ENCODE measurements at regions not wholly inside any gene's neighbourhood (a gene's known extent, or its start where the extent isn't known, plus 50 kb on each side); places are given as distances from the start of the nearest gene placed in this dataset.

- peaks cover 3% of the 10 kb centered on the region for H3K36me3 Mint-ChIP-seq
- H3K27me3 Mint-ChIP-seq: no peaks in the 10 kb centered on the region
- ATAC-seq (ENCODE audit: low read depth) (no peak), DNase-seq (ENCODE audit: low spot score in 2 of 2) (no peak)
- peaks cover 20% of the 10 kb centered on the region for H3K4me1 Mint-ChIP-seq
- H3K4me3 Mint-ChIP-seq: no peak overlapping the region
- no peak overlapping the region for H3K27ac Mint-ChIP-seq
- H3K9me3 Mint-ChIP-seq: peaks cover 2% of the 10 kb centered on the region
Observed at GRCh38 chr5:56350597-56351170, 117.6 kb upstream of the ANKRD55 start.

GRCh38 chr5:56350011-56350596 is 117.0 kb upstream of the ANKRD55 start:
- no peak for ATAC-seq (ENCODE audit: low read depth)
- Mint-ChIP-seq H3K4me3 (no peak overlapping the region), H3K27ac (no peak overlapping the region), H3K4me1 (peaks cover 23% of the 10 kb centered on the region), H3K36me3 (peaks cover 3% of the 10 kb centered on the region), H3K9me3 (peaks cover 2% of the 10 kb centered on the region), H3K27me3 (no peaks in the 10 kb centered on the region)
- DNase-seq (ENCODE audit: low spot score in 2 of 2): no peak

DNA sequence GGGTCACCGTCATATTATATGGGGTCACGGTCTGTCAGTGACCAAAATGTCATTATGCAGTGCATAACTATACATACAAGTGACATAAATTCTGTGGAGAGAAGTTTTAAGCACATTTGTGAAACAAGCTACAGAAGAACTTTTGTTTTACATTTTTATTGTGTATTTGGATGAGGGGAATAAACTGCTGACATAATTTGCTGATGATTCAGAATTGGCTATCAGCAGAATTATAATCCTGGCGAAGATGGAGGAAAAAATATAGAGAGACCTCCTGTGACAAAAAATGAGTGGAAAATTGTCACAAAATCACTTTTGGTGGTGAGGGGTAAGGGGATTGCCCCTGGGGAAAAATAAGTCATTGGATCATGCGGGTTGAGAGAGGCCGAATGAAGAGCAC is 116.3 kb upstream of the ANKRD55 start:
- Mint-ChIP-seq H3K27ac (no peak overlapping the region), H3K9me3 (peaks cover 2% of the 10 kb centered on the region), H3K36me3 (peaks cover 5% of the 10 kb centered on the region), H3K4me1 (peaks cover 28% of the 10 kb centered on the region), H3K27me3 (no peaks in the 10 kb centered on the region), H3K4me3 (no peak overlapping the region)
- ATAC-seq (ENCODE audit: low read depth) (no peak), DNase-seq (ENCODE audit: low spot score in 2 of 2) (no peak)

- H3K27ac Mint-ChIP-seq: no peak overlapping the region
- DNase-seq (ENCODE audit: low spot score in 2 of 2) (no peak), ATAC-seq (ENCODE audit: low read depth) (no peak)
Observed at GRCh38 chr5:56346741-56347535, 113.8 kb upstream of the ANKRD55 start.

DNA sequence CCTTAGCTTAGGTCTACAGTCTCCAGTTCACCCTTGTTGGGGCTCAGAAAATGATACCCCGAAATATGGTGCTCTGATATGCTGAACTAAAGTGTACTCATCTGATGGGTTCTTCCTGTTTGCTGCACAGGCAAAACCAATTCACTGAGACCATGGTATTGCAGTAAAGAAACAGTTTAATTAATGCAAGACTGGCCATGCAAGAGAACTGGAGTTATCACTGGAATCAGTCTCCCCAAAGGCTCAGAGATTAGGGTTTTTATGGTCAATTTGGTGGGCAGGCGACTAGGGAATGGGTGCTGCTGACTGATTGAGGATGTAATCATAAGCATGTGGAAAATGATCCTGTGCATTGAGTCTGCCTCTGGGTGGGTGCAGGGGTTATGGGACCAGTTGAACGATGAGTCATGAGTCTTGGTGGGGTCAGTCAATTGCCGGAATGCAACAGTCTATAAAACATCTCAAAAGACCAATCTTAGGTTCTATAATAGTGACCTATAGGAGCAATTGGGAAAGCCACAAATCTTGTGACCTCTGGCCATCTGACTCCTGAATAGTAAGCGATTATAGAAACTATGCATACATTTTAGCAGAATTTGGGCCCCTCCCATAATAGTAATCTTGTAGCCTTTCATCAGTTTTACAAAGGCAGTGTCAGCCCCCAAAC is 113.0 kb upstream of the ANKRD55 start:
- no peak overlapping the region for H3K27ac Mint-ChIP-seq
- H3K27me3 Mint-ChIP-seq: no peaks in the 10 kb centered on the region
- no peak for DNase-seq (ENCODE audit: low spot score in 2 of 2)
- H3K9me3 Mint-ChIP-seq: peaks cover 3% of the 10 kb centered on the region
- H3K4me3 Mint-ChIP-seq: no peak overlapping the region
- H3K36me3 Mint-ChIP-seq: peaks cover 7% of the 10 kb centered on the region
- H3K4me1 Mint-ChIP-seq: peaks cover 41% of the 10 kb centered on the region
- ATAC-seq (ENCODE audit: low read depth): no peak

More at GRCh38 chr5:56346741-56347535, 113.8 kb upstream of the ANKRD55 start:
- Mint-ChIP-seq H3K27me3 (no peaks in the 10 kb centered on the region), H3K4me1 (peaks cover 39% of the 10 kb centered on the region), H3K36me3 (peaks cover 5% of the 10 kb centered on the region), H3K9me3 (peaks cover 2% of the 10 kb centered on the region), H3K4me3 (no peak overlapping the region)

DNA sequence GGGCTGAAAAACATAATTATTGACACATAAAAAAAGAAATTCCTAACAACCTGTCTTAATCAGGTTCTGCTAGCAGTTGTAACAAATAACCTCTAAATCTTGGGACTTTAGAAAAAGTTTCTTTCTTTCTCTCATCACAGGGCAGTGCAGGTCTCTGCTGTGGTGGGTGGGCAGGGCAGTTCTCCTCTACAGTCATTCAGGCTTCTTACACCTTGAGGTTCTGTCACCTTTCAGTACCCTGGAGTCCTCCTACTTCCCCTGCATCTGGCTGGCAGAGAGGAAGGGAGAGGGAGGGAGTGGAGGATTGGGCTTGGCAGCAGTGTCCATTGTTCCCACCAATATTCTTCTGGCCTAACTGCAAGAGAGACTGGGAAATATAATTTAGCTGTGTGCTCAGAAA is 112.2 kb upstream of the ANKRD55 start:
- Mint-ChIP-seq H3K4me1 (peaks cover 38% of the 10 kb centered on the region), H3K27ac (peak overlapping the region; percentile 81), H3K27me3 (no peaks in the 10 kb centered on the region), H3K4me3 (no peak overlapping the region), H3K36me3 (peaks cover 8% of the 10 kb centered on the region), H3K9me3 (peaks cover 4% of the 10 kb centered on the region)
- DNase-seq (ENCODE audit: low spot score in 2 of 2) (no peak), ATAC-seq (ENCODE audit: low read depth) (no peak)

- Mint-ChIP-seq H3K36me3 (peaks cover 10% of the 10 kb centered on the region), H3K9me3 (peaks cover 4% of the 10 kb centered on the region), H3K4me3 (no peak overlapping the region), H3K4me1 (peaks cover 34% of the 10 kb centered on the region), H3K27ac (peak overlapping the region; percentile 81), H3K27me3 (no peaks in the 10 kb centered on the region)
- ATAC-seq (ENCODE audit: low read depth) (peak; percentile 83), DNase-seq (ENCODE audit: low spot score in 2 of 2) (no peak)
Observed at GRCh38 chr5:56344594-56344993, 111.5 kb upstream of the ANKRD55 start.

- H3K27me3 Mint-ChIP-seq: no peaks in the 10 kb centered on the region
- ATAC-seq (ENCODE audit: low read depth) (no peak), DNase-seq (ENCODE audit: low spot score in 2 of 2) (no peak)
- no peak overlapping the region for H3K4me3 Mint-ChIP-seq
- peak overlapping the region; percentile 81 for H3K27ac Mint-ChIP-seq
- H3K4me1 Mint-ChIP-seq: peaks cover 34% of the 10 kb centered on the region
- peaks cover 7% of the 10 kb centered on the region for H3K9me3 Mint-ChIP-seq
- peaks cover 12% of the 10 kb centered on the region for H3K36me3 Mint-ChIP-seq
Observed at GRCh38 chr5:56343988-56344387, 110.9 kb upstream of the ANKRD55 start.

DNA sequence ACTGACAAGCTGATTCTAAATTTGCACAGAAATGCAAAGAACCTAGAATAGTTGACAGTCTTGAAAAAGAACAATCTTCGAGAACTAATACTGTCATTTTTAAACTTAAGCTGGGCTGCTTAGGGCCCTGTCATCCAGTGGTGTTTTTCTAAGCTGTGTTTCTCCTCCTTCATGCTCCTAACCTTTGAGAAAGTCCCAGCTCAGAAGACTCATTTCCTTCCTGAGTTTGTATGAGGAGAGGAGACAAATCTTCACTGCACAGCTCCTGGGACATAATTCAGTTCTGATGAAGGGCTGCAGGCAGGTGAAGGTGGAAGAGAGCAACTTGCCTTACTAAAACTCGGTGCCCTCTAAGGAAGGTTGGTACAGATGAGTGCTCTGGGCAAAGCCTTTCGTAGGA is 109.5 kb upstream of the ANKRD55 start:
- H3K27ac Mint-ChIP-seq: peak overlapping the region; percentile 7
- ATAC-seq (ENCODE audit: low read depth) (no peak), DNase-seq (ENCODE audit: low spot score in 2 of 2) (no peak)
- H3K4me1 Mint-ChIP-seq: peaks cover 39% of the 10 kb centered on the region
- H3K27me3 Mint-ChIP-seq: no peaks in the 10 kb centered on the region
- peaks cover 16% of the 10 kb centered on the region for H3K36me3 Mint-ChIP-seq
- peaks cover 11% of the 10 kb centered on the region for H3K9me3 Mint-ChIP-seq
- H3K4me3 Mint-ChIP-seq: no peak overlapping the region

- H3K27me3 Mint-ChIP-seq: no peaks in the 10 kb centered on the region
- H3K27ac Mint-ChIP-seq: no peak overlapping the region
- ATAC-seq (ENCODE audit: low read depth) (no peak), DNase-seq (ENCODE audit: low spot score in 2 of 2) (no peak)
- H3K36me3 Mint-ChIP-seq: peaks cover 17% of the 10 kb centered on the region
- no peak overlapping the region for H3K4me3 Mint-ChIP-seq
- peaks cover 13% of the 10 kb centered on the region for H3K9me3 Mint-ChIP-seq
- H3K4me1 Mint-ChIP-seq: peaks cover 35% of the 10 kb centered on the region
Observed at GRCh38 chr5:56340196-56340980, 107.3 kb upstream of the ANKRD55 start.

- no peak for DNase-seq (ENCODE audit: low spot score in 2 of 2)
- peaks cover 30% of the 10 kb centered on the region for H3K4me1 Mint-ChIP-seq
- ATAC-seq (ENCODE audit: low read depth): no peak
- no peak overlapping the region for H3K27ac Mint-ChIP-seq
- peaks cover 14% of the 10 kb centered on the region for H3K9me3 Mint-ChIP-seq
- peaks cover 17% of the 10 kb centered on the region for H3K36me3 Mint-ChIP-seq
- H3K27me3 Mint-ChIP-seq: no peaks in the 10 kb centered on the region
- H3K4me3 Mint-ChIP-seq: no peak overlapping the region
Observed at GRCh38 chr5:56339732-56340131, 106.6 kb upstream of the ANKRD55 start.

- Mint-ChIP-seq H3K4me1 (peaks cover 14% of the 10 kb centered on the region), H3K27ac (no peak overlapping the region), H3K9me3 (peaks cover 14% of the 10 kb centered on the region), H3K4me3 (no peak overlapping the region), H3K36me3 (peaks cover 18% of the 10 kb centered on the region), H3K27me3 (no peaks in the 10 kb centered on the region)
- DNase-seq (ENCODE audit: low spot score in 2 of 2) (no peak), ATAC-seq (ENCODE audit: low read depth) (no peak)
Observed at GRCh38 chr5:56337715-56338319, 104.7 kb upstream of the ANKRD55 start.

GRCh38 chr5:56335212-56335611 is 102.1 kb upstream of the ANKRD55 start:
- Mint-ChIP-seq H3K4me1 (peaks cover 16% of the 10 kb centered on the region), H3K36me3 (peaks cover 16% of the 10 kb centered on the region), H3K9me3 (peaks cover 14% of the 10 kb centered on the region), H3K4me3 (no peak overlapping the region), H3K27ac (no peak overlapping the region), H3K27me3 (no peaks in the 10 kb centered on the region)
- DNase-seq (ENCODE audit: low spot score in 2 of 2): no peak
- no peak for ATAC-seq (ENCODE audit: low read depth)

Measured in memory B cell (primary cell).